ENCODE measurements at regions not wholly inside any gene's neighbourhood (a gene's known extent, or its start where the extent isn't known, plus 50 kb on each side); places are given as distances from the start of the nearest gene placed in this dataset.
"Not testable (repeated sequence)": the region's sequence is repeated elsewhere in the genome, so short reads cannot be mapped to it uniquely, and the experiment has no call there.

- TF ChIP-seq CTCF, EP300, POLR2A, POLR2AphosphoS5 (IDR thresholded peaks at IDR 0.05): not testable (repeated sequence)
These were observed 140.7 kb downstream of the SDHAF3 start for GRCh38 chr7:97258187-97258586.

Measured in gastroesophageal sphincter (tissue), 3 donors.